GM20431 (cell line): ENCODE measurements at regions not wholly inside any gene's neighbourhood (a gene's known extent, or its start where the extent isn't known, plus 50 kb on each side); places are given as distances from the start of the nearest gene placed in this dataset.

Source experiments
- in situ Hi-C: fragments of 300-500 bp; cut with MseI, MboI; formaldehyde crosslinking; loops from one replicate; pipeline ENCODE4 v1.15.0; 2020; ENCODE audit warnings: low sequenced_read_pairs; ENCODE audit not compliant: unreplicated experiment

DNA sequence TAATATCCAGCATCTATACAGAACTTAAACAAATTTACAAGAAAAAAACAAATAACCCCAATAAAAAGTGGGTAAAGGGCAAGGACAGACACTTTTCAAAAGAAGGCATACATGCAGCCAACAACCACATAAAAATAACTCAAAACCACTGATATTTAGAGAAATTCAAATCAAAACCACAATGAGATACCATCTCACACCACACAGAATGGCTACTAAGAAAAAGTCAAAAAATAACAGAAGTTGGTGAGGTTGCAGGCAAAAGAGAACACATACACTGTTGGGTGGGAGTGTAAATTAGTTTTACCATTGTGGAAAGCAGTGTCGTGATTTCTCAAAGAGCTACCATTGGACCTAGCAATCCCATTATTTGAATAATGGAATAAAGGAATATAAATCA is 1973.9 kb upstream of the LRRTM1 start:
- in situ Hi-C loops, result no loop called here

DNA sequence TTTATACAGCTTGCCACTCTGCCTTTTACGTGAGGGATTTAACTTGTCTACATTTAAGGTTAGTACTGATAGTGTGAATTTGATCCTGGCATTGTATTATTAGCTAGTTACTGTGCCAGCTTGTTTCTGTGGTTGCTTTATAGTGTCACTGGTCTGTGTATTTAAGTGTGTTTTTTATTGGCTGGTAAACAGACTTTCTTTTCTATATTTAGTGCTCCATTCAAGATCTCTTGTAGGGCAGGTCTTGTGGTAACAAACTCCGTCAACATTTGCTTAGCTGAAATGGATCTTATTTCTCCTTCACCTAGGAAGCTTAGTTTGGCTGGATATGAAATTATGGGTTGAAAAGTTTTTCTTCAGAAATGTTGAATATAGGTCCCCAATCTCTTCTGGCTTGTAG is 1971.0 kb upstream of the LRRTM1 start:
- in situ Hi-C loops, result no loop called here

DNA sequence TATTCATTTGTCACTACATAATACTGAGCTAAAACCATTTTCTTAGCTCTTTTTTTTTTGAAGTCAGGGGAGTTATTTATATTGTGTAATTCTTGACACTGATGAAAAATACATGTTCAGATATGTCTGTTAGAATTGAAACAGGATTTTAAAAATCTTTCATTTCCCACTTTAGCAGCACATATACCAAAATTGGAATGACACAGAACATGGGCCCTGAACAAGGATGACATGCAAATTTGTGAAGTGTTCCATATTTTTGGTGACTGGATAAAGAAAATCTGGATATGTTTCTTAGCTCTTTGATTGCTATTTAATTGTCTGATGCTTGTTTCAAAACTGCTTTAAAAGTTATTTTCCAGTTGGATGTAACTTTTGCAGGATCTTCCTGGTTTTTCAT is 1963.9 kb upstream of the LRRTM1 start:
- in situ Hi-C loops, result no loop called here

DNA sequence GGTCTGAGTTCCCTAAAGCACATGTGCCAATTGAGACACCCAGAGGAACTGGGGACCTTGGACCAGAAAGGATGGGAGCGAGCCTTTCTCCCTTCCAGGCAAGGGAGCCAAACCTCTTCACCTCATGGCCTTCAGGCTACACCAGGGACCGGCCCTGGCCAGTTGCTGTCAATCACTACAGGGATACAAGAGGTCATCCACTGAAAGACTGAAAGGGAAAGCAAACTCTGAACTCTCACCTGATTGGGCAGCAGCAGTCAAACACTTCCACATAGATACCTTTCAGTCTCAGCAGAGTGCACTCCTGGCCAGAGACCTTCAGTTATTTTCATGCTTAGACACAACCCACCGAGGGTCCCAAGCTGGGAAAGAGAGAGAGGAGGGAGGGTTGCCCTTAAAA is 1956.0 kb upstream of the LRRTM1 start:
- in situ Hi-C loops, result no loop called here

DNA sequence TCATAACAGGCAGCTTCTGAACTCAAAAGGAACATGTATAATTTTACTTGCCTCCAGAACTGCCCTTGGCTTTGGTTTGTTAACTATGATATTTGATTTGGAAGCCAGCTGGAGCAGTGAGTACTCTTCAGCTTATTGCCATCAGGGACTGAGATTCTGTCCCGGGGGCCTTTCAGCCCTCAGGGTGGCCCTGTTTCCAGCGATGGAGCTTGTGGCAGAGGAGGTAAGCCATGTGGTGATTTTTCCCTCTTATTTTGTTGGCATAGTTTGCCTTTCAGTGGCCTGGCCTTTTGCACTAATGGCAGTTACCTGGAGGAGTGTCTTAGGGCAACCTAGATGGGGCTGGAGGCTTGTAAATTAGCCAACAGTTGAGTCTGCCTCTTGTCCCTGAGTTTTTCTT is 1955.0 kb upstream of the LRRTM1 start:
- in situ Hi-C loops, result no loop called here

DNA sequence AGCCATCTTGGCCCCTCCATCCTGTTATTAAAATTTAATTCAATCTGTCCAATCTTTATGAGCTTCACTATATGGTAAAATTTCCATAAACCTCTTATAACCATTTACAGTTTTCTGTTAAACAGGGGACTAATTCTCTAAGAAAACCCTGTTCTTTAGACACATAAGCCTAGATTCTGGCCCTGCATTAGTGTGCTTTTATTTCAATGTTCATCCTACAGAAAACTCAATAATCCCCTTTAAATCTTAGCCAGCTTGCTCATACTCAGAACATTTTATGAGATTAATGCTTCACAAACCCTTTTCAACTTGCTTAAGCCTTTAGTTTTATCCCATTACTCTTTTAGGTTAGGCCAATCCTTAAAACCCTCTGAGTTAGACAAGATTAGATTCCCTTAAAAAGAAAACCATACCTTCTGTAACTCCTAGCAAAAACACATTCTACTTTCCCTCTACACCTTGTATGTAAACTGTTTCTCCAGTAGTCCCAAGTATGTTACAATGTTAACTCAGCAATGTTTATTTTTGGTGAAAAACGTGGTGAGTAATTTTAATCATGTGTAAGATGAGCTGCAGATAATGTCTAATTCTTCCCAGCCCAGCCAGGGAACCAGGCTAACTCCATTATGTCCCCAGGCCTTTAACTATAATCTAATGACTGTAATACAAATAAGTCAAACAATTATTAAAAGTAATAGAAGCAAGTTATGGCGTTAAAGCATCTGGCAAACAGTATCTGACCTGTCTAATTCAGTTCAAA is 1953.4 kb upstream of the LRRTM1 start:
- in situ Hi-C loops, result no loop called here

DNA sequence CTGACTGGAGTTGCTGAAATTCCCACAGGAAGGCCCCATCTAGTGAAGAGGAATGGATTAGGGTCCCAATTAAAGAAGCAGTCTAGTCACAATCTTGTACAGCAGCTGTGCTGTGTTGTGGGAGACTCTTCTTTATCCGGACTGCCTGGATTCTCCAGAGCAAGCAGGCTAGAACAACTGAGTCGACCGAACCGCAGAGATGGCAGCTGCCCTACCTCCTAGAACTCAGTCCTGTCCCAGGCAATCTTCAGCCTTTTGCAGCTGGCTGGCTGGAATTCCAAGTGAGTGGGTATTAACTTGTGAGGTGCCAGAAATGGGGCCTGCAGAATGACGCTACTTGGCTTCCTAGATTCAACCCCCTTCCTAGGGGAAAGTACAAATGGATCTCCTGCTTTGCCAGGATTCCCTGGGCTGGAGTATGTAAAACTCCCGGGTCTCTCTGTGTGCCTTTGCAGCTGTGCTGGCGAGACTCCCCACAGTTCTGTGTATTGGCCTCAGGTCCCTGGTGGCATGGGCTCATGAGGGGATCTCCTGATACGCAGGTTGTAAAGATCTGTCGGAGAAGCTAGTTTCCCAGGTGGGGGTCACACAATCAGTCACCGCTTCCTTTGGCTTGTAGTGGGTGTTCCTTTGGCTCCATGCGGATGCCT is 1952.6 kb upstream of the LRRTM1 start:
- in situ Hi-C loops, result no loop called here

DNA sequence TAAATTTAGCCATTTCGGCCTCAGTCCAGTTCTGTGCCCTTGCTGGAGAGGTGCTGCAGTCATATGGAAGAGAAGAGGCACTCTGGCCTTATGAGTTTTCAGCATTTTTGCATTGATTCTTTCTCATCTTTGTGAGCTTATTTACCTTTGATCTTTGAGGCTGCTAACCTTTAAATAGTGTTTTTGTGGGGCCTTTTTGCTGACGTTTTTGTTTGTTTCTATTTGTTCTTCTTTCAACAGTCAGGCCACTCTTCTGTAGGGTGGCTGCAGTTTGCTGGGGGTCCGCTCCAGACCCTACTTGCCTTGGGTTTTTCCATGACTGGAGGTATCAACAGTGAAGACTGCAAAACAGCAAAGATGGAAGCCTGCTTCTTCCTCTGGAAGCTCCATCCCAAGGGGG is 1951.7 kb upstream of the LRRTM1 start:
- in situ Hi-C loops, result no loop called here

DNA sequence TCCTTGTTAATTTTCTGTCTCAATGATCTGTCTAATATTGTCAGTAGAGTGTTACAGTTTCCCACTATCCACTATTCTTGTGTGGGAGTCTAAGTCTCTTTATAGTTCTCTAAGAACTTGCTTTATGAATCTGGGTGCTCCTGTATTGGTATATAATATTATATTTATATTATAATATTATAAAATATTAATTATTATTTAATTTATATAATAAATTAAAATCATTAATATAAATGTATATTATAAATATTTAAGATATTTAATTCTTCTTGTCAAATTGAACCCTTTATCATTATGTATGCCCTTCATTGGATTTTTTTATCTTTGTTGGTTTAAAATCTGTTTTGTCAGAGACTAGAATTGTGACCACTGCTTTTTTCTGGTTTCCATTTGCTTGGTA is 1950.2 kb upstream of the LRRTM1 start:
- in situ Hi-C loops, result no loop called here

DNA sequence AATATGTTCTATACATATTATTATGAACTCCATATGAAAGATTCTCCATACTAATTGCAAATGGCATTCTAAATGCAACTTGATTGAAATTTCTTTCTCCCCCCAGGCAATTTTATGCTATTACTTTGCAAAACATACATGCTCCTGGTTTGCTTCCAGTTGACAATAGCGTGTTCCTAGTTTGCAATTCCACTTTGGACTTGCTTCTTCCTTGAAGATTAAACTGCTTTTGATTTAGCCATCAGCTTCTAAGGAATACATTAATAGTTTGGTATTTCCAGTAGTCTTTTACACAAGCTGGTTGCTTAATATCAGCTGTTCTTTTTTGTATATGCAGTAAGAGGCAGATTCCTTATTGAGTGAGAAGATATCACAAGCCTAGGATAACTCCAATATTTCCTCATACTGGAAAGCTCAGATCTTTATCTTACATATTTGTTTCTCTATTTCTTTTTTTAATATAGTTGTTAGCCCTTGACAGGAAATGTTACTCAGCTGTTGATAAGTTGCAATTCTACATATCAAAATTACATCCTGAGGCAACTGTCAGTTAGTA is 1941.7 kb upstream of the LRRTM1 start:
- in situ Hi-C loops, result no loop called here

DNA sequence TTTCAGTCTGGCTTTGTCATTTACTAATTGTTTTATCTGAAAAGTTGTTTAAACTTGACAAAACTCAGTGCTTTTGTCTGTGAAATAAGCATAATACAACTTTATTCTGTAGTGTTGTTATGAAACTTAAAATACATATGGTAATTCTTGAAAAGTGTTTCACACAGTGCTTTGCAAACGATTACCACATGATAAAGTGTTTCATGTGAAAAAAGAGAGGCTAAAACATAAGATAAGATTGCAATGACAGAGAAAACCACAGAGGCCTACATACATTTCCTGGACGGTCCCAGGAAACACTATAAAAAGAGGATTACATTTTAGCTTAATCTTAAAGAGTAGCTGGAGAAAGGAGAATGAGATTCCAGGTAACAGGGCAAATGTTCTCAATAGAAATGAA is 1934.6 kb upstream of the LRRTM1 start:
- in situ Hi-C loops, result no loop called here

DNA sequence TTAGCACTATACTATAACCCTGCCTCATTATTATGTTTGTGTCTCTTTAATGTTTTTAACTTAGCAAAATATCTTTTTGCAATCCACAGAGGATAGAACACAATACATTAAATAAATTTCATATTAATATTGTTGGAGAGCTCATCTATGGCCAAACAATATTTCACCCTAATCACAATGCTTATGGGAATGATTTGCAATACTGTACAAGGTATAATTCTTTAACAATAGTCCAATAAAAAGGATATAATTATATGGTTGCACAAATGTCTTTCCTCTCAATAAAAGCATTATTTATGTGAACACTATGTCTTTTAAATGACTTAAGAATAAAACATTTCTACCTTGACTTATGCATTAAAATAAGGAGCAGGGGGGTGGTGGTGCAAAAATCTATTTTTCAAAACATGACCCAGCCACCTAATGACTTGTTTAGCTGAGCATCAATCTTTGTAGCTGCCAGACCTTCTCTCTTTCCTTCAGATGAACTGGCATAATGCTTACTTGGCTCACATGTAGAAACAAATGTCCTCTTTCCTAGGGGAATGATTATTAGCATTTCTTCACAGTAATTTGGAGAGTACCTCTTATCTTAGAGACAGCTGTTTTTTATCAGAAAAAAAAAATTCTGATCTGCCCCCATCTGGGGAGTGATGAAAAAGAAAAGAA is 1933.6 kb upstream of the LRRTM1 start:
- in situ Hi-C loops, result no loop called here

DNA sequence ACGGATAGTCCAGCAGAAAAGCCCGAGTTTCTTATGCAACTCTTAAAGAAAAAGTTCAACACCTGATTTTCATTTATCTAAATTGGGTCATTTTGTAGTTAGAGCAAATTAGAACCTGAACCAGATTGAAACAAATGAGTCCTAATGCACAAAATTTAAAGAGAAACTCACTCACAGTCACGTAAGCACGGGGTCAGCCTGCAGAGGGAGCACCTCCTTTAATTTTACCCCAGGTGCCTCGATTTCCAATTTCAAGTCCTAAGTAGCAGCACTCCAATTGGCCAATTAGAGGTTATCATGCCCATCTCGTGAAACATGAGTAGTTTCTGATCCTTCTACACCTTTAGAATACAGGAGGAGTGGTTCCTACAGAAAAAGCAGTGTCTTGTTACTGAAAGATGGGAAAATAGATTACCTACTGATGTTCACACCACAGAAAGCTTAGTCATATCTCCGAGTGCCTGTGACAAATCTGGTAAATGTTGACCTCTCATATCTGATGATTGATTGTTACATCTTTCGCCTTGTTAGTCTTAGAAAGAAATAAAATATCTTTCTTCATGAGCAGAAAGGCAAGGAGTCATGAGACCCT is 1929.8 kb upstream of the LRRTM1 start:
- in situ Hi-C loops, result no loop called here

DNA sequence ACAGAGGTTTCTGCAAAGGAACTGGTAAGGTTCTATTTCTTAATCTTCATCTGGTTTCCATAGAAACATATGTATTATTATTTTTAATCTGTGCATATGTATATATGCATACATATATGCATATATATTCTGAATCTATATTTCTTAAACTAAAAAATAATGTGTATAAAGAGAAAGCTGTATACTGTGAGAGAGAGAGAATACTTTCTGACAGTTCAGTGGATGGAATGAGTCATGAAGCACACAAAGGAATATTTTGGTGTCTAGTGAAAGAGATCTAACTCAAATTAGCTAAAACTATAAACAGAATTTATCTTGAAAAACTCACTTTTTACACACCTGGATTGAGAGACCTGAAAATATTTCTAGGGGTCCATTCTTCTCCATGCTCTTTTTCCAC is 1929.3 kb upstream of the LRRTM1 start:
- in situ Hi-C loops, result no loop called here

DNA sequence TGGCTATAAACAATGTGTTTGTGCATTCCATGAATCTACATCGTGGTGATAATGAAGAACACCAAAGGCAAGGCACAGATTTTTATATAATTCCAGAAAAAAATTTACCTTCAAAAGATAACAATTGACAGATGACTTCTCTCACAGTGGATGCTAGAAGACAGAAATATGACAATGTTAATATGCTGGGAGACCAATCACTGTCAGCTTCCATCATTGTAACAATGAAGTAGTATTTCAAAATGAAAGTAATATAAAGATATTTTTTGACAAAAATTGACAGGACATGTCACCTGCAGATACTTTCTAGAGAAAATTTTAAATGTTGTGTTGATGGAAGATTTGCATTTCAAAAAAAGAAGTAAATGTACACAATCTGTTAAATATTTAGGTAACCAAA is 1925.9 kb upstream of the LRRTM1 start:
- in situ Hi-C loops, result no loop called here

DNA sequence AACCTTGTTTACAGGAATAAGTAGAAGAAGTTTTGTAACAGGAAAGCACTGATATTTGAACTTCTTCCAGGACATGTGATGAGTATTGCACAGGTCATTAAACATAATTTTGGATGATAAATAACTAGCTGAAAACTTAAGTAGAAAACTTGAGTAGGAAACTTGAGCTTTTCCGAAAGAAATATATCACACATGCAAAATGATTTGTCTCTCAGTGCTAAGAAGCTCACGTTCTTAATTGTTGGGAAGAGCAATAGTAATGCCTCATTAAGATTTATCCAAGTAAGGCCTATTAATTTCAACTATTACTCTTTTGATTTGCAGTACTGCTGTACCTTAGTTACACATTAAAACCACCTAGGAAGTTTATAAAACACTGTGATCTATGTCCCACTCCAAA is 1921.9 kb upstream of the LRRTM1 start:
- in situ Hi-C loops, result no loop called here

DNA sequence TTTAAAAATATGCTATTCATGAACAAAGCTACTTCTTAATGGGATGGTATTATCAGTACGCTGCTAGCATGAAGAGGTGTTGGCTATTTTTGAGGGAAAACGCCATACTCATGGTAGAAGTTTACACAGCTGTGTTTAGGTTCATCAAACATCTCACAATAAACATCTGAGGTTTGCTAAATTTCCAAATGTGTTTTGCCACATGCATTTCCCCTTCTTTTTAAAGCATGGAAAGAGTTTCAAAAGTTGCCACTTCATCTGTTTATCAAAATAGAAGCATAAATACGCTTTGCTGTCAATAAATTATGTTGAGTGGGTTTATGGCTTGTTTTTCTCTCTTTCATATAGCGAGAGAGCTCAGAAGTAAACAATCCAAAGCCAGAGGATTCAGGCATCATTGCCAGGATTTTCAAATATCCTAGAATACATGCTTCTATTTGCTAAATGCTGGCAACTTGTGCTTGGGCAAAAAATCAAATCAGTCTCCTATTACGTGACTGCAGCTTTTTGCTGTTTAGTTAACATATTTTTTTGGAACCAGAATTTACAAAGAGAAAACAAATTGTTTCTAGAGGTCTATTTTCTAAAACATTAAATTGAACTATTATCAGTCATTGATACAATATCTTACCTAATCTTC is 1919.9 kb upstream of the LRRTM1 start:
- in situ Hi-C loops, result no loop called here

DNA sequence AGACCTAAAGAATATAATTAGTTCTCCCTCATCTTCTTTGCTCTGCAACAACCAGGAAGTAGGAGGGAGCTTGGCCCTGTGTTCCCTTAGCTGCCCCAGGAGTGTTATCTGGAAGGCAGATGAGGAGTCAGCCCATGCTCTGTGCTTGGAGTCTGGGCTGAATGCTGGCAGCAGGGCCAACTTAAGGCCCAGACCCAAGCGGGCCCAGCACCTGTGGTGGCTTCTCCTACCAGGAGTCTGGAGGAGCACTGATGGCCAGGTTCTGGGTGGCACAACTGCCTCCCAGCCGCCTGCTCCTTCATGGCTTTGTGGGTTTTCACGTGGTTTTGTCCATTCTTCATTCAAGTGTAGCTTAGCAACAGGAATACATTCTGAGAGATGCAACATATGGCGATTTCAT is 1910.7 kb upstream of the LRRTM1 start:
- in situ Hi-C loops, result no loop called here

DNA sequence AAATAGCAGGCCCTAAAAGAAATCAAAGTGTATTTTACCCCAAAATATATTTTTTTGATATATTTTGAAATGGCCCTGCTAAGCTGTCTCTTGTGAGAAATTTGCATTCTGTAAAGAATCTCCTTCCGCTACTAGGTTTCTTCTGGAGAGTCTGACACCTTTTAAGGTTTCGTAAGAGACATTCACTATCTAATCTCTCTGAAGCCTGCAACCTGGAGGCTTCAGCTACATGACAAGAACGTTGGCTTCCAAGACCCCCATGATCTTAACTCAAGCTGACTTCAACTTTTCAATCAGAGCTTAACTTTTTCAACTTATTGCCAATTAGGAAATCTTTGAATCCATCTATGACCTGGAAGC is 1894.9 kb upstream of the LRRTM1 start:
- in situ Hi-C loops, result no loop called here

DNA sequence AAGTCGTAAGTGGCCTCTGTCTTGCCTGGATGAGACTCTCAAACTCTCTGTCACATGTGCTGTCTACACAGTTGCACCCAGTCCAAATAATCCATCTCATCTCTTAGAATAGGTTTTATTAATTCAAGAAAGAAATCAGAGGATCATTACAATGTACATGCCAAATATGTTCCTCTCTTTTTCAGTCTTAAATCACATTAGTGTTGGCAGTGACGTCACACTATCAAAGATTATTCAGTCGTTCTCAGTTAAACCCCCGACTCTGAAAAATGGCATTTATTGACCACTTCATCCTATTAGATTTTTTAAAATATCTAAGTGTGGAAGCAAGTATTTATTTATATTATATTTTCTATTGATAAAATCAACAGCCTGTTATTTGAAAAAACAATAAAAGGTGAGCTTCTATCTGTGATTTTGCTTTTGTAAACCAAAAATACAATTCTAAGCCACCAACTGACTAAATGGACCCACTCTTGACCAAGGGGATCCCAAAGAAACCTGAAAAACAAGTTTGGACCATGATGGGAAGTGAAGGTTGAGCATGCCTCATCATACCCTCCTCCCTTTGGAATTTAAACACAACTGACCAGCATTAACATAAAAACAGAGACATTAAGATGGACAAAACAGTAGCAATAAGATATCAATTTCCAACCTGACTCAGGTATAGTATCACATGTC is 1894.4 kb upstream of the LRRTM1 start:
- in situ Hi-C loops, result no loop called here
